ENCODE measurements at regions not wholly inside any gene's neighbourhood (a gene's known extent, or its start where the extent isn't known, plus 50 kb on each side); places are given as distances from the start of the nearest gene placed in this dataset.

DNA sequence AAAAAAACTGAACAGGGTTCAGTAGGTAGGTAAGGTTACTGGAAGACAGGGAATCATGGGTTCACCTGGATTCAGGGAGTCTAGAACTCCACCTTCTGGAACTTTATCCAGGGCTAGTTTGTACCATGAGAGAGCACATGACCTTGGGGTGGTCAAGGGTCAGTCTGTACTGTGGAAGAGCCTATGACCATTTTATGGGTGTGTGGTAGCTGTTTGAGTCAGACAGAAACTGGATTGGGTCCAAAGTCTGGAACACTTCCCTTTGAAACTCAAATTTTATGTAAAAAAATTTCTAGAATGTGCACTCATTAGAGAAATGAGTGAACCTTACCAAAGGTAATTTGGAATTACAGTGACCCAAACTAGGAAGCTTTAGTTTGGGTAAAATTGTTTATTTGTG, 486.0 kb upstream of the AGTR1 start:
- H3K27me3 ChIP-seq = no peaks in the 10 kb centered on the region
- H3K9me3 ChIP-seq = no peaks in the 10 kb centered on the region
- no peaks in the 10 kb centered on the region for H3K36me3 ChIP-seq
- no peak overlapping the region for H3K4me3 ChIP-seq
- no peak overlapping the region for H3K27ac ChIP-seq (replicated peaks in 1 of 4)
- no peak for DNase-seq (ENCODE audit: extremely low spot score)
- no peak for TF ChIP-seq POLR2A (IDR thresholded peaks at IDR 0.05; ENCODE audit: low read depth)
- TF ChIP-seq POLR2AphosphoS5 (IDR thresholded peaks at IDR 0.05) = no peak
- no peak for TF ChIP-seq EP300 (IDR thresholded peaks at IDR 0.05)
- TF ChIP-seq CTCF (IDR thresholded peaks at IDR 0.05) = no peak
- intact Hi-C loops (cut with DNase I) = no loop called here
- no peaks in the 10 kb centered on the region for H3K4me1 ChIP-seq

DNA sequence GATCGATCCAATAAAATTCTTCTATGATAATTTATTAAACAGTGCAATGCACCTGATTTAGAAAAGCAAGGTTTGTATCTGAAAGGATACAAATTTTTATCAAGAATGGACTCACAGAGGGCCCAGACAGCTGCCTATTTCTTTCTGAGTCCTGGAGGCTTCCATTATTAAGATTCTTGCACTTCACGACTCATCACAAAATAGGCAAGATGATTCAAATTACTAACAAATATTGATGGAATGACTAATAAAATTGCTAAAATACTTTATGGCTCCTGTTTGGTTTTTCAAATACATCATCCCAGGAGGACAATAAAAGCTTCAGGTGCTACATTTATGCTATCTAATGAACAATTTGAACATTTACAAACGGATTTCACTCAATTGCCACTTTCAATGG, 483.0 kb upstream of the AGTR1 start:
- WGBS = 86% methylated on average over 3 of the region's 3 CpGs

DNA sequence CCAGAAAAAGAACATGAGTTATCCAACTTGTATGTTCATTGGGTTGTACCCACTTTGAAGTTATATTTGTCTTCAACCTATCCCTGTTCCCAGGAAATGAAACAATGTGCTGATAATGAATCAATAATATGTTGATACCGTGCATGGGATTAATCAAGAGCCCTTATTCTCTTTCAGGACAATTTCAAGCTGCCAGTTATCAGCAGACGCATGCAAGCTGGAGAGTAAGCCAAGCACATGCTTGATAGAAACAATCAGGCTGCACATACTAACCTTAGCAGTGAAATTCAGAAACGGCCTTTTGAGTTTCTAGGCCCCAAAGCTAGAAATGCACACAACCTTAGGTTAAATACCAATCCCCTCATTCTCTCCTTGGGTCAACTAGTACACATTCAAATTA, 480.4 kb upstream of the AGTR1 start:
- Histone ChIP-seq H3K27me3 (no peaks in the 10 kb centered on the region), H3K36me3 (no peaks in the 10 kb centered on the region), H3K4me1 (no peaks in the 10 kb centered on the region), H3K4me3 (no peak overlapping the region), H3K9me3 (no peaks in the 10 kb centered on the region), H3K27ac (replicated peaks in 1 of 4) (no peak overlapping the region)
- 49% methylated on average over 3 of the region's 3 CpGs for WGBS
- DNase-seq (ENCODE audit: extremely low spot score) = no peak
- intact Hi-C loops (cut with DNase I) = no loop called here
- TF ChIP-seq CTCF (IDR thresholded peaks at IDR 0.05) (no peak), POLR2AphosphoS5 (IDR thresholded peaks at IDR 0.05) (no peak), EP300 (IDR thresholded peaks at IDR 0.05) (no peak), POLR2A (IDR thresholded peaks at IDR 0.05; ENCODE audit: low read depth) (no peak)

More for the DNA sequence above, 483.0 kb upstream of the AGTR1 start:
- TF ChIP-seq EP300 (IDR thresholded peaks at IDR 0.05) (no peak), POLR2A (IDR thresholded peaks at IDR 0.05; ENCODE audit: low read depth) (no peak), POLR2AphosphoS5 (IDR thresholded peaks at IDR 0.05) (no peak), CTCF (IDR thresholded peaks at IDR 0.05) (no peak)
- Histone ChIP-seq H3K27me3 (no peaks in the 10 kb centered on the region), H3K27ac (replicated peaks in 1 of 4) (no peak overlapping the region), H3K36me3 (no peaks in the 10 kb centered on the region), H3K4me3 (no peak overlapping the region), H3K9me3 (no peaks in the 10 kb centered on the region), H3K4me1 (no peaks in the 10 kb centered on the region)
- intact Hi-C loops (cut with DNase I) = no loop called here
- no peak for DNase-seq (ENCODE audit: extremely low spot score)

DNA sequence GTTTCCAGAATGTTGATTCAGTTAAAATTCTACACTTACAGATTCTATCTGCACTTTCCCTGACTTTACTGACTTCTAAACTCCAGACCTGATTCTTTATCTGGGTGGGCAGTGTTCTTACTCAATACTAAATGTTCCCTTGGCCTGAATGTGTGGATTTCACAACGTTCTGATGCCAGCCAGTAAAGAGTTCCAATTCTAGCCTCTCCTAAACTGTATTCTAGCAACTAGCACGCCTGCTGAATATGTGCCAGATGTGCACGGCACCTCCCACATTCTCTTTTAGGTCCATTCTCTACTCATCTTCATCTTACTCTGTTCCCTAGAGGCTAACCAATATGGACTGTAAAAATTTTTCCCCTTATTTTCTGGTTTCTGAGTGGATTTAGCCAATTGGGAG, 479.5 kb upstream of the AGTR1 start:
- intact Hi-C loops (cut with DNase I) = no loop called here
- TF ChIP-seq EP300 (IDR thresholded peaks at IDR 0.05) (no peak), POLR2A (IDR thresholded peaks at IDR 0.05; ENCODE audit: low read depth) (no peak), POLR2AphosphoS5 (IDR thresholded peaks at IDR 0.05) (no peak), CTCF (IDR thresholded peaks at IDR 0.05) (no peak)
- Histone ChIP-seq H3K4me1 (no peaks in the 10 kb centered on the region), H3K36me3 (no peaks in the 10 kb centered on the region), H3K27me3 (no peaks in the 10 kb centered on the region), H3K27ac (replicated peaks in 1 of 4) (no peak overlapping the region), H3K9me3 (no peaks in the 10 kb centered on the region), H3K4me3 (no peak overlapping the region)
- no peak for DNase-seq (ENCODE audit: extremely low spot score)
- WGBS = 54% methylated on average over 3 of the region's 3 CpGs

GRCh38 chr3:148219999-148220398, 477.7 kb upstream of the AGTR1 start:
- TF ChIP-seq CTCF (IDR thresholded peaks at IDR 0.05) (no peak), POLR2AphosphoS5 (IDR thresholded peaks at IDR 0.05) (no peak), EP300 (IDR thresholded peaks at IDR 0.05) (no peak), POLR2A (IDR thresholded peaks at IDR 0.05; ENCODE audit: low read depth) (no peak)
- Histone ChIP-seq H3K4me1 (no peaks in the 10 kb centered on the region), H3K27me3 (no peaks in the 10 kb centered on the region), H3K9me3 (no peaks in the 10 kb centered on the region), H3K4me3 (no peak overlapping the region), H3K36me3 (no peaks in the 10 kb centered on the region), H3K27ac (replicated peaks in 1 of 4) (no peak overlapping the region)
- 97% methylated on average over 2 of the region's 2 CpGs for WGBS
- intact Hi-C loops (cut with DNase I) = no loop called here
- DNase-seq (ENCODE audit: extremely low spot score) = no peak
